Loucy (cell line): ENCODE measurements at regions not wholly inside any gene's neighbourhood (a gene's known extent, or its start where the extent isn't known, plus 50 kb on each side); places are given as distances from the start of the nearest gene placed in this dataset.

Experiments
- H2AFZ ChIP-seq: fragments of 200-600 bp; sonication (generic); 2 replicates; pipeline ENCODE4 v1.6.0; 2016; ENCODE audit warnings: antibody characterized with exemption, mild to moderate bottlenecking, low read length, moderate library complexity
- H3F3A ChIP-seq: fragments of 200-600 bp; 2 replicates; pipeline ENCODE4 v1.6.0; 2016; ENCODE audit warnings: antibody characterized with exemption, low read depth, mild to moderate bottlenecking
- H3K27me3 ChIP-seq: fragments of 200-600 bp; sonication (generic); 2 replicates; pipeline ENCODE4 v1.6.1; 2014; ENCODE audit warnings: low read length, mild to moderate bottlenecking; ENCODE audit not compliant: insufficient read depth, poor library complexity, severe bottlenecking
- H3K36me3 ChIP-seq: fragments of 200-600 bp; sonication (generic); 2 replicates; pipeline ENCODE4 v1.6.1; 2016; ENCODE audit warnings: low read length; ENCODE audit not compliant: insufficient read depth
- H3K4me1 ChIP-seq: fragments of 200-600 bp; sonication (generic); 2 replicates; pipeline ENCODE4 v1.5.1; 2014; ENCODE audit warnings: low read length, mild to moderate bottlenecking; ENCODE audit not compliant: insufficient read depth, poor library complexity, severe bottlenecking
- H3K4me2 ChIP-seq: fragments of 200-600 bp; sonication (generic); 2 replicates; pipeline ENCODE4 v1.6.0; 2014; ENCODE audit warnings: antibody characterized with exemption, low read length, low read depth, mild to moderate bottlenecking; ENCODE audit not compliant: poor library complexity, severe bottlenecking
- H3K4me3 ChIP-seq: fragments of 200-600 bp; sonication (generic); 2 replicates; pipeline ENCODE4 v1.5.1; 2014; ENCODE audit warnings: low read length, mild to moderate bottlenecking, mixed read lengths; ENCODE audit not compliant: poor library complexity, severe bottlenecking
- H3K79me2 ChIP-seq: fragments of 200-600 bp; sonication (generic); 2 replicates; pipeline ENCODE4 v1.6.1; 2014; ENCODE audit warnings: low read length; ENCODE audit not compliant: insufficient read depth
- H3K9ac ChIP-seq: fragments of 200-600 bp; sonication (generic); 2 replicates; pipeline ENCODE4 v1.6.0; 2014; ENCODE audit warnings: mild to moderate bottlenecking, low read depth, low read length, moderate library complexity; ENCODE audit not compliant: poor library complexity, severe bottlenecking
- H3K9me2 ChIP-seq: fragments of 200-600 bp; sonication (generic); replicated peaks from 2 replicates; pipeline ENCODE4 v1.6.1; 2016; ENCODE audit warnings: low read depth, low read length, mixed read lengths
- H3K9me3 ChIP-seq: fragments of 200-600 bp; sonication (generic); 2 replicates; pipeline ENCODE4 v1.6.1; 2014; ENCODE audit warnings: mild to moderate bottlenecking, antibody characterized with exemption, low read length, low read depth; ENCODE audit not compliant: insufficient read depth
- H4K20me1 ChIP-seq: fragments of 200-600 bp; sonication (generic); 2 replicates; pipeline ENCODE4 v1.6.0; 2014; ENCODE audit warnings: antibody characterized with exemption, low read length, mild to moderate bottlenecking; ENCODE audit not compliant: insufficient read depth, poor library complexity, severe bottlenecking
- EZH2phosphoT487 ChIP-seq: fragments of 200-600 bp; IDR thresholded peaks from 2 replicates; pipeline ENCODE4 v1.6.1; 2018; ENCODE audit warnings: antibody characterized with exemption, mild to moderate bottlenecking, moderate library complexity, borderline replicate concordance
- TF ChIP-seq, protein P1 (sequence below): fragments of 200-600 bp; sonication (generic); conservative IDR thresholded peaks from 2 replicates; pipeline ENCODE4 v1.5.1; 2014; ENCODE audit warnings: mild to moderate bottlenecking, antibody characterized with exemption, low read length

DNA sequence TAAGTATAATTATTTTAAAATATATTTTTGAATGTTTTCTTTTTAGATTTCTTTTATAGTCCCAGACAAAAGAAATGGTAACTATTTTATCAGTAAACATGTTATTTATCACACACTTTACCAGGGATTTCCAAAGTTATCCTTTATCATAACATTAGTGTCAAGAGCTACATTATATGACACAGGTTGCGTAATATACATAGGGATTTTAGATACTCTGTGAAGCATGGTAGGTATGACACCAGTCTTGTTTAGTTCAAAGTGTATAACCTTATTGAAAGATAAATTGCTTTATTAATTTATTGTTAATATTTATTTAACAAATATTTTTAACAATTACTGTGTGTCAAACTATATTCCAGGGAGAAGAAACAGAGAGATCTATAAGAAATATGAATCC, 163.3 kb upstream of the PABPC4L start:
- Histone ChIP-seq H3K4me3 (no peak overlapping the region), H3K9me3 (no peaks in the 10 kb centered on the region), H3K36me3 (no peaks in the 10 kb centered on the region), H3F3A (no peaks in the 10 kb centered on the region), H2AFZ (no peak overlapping the region), H3K9ac (no peak overlapping the region), H3K9me2 (no peaks in the 10 kb centered on the region), H3K27me3 (no peaks in the 10 kb centered on the region), H3K4me2 (no peak overlapping the region), H3K79me2 (no peaks in the 10 kb centered on the region), H4K20me1 (no peaks in the 10 kb centered on the region), H3K4me1 (no peaks in the 10 kb centered on the region)
- TF ChIP-seq EZH2phosphoT487 = no peak
- TF ChIP-seq, protein P1, sequence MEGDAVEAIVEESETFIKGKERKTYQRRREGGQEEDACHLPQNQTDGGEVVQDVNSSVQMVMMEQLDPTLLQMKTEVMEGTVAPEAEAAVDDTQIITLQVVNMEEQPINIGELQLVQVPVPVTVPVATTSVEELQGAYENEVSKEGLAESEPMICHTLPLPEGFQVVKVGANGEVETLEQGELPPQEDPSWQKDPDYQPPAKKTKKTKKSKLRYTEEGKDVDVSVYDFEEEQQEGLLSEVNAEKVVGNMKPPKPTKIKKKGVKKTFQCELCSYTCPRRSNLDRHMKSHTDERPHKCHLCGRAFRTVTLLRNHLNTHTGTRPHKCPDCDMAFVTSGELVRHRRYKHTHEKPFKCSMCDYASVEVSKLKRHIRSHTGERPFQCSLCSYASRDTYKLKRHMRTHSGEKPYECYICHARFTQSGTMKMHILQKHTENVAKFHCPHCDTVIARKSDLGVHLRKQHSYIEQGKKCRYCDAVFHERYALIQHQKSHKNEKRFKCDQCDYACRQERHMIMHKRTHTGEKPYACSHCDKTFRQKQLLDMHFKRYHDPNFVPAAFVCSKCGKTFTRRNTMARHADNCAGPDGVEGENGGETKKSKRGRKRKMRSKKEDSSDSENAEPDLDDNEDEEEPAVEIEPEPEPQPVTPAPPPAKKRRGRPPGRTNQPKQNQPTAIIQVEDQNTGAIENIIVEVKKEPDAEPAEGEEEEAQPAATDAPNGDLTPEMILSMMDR = no peak

DNA sequence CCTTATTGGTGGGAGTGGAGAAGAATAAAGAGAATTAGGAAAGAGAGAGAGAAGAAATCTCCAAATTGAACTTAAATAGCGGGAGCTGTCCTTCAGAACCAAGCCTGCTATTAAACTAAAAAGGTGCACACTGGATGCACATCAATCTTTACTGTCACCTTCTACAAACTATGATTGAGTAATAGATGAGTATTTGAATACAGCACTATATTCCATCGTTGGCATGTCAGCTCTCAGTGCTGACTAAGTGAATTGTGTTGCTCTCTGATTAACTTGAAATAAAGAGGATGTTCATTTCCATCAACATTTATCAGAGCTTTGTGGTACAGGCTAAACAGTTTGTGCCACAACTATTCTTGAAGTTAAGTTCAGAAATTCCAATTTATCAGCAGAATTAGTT, 143.7 kb upstream of the PABPC4L start:
- no peaks in the 10 kb centered on the region for H3K9me2 ChIP-seq
- no peaks in the 10 kb centered on the region for H3K27me3 ChIP-seq
- no peaks in the 10 kb centered on the region for H3K9me3 ChIP-seq
- no peak overlapping the region for H2AFZ ChIP-seq
- no peak for TF ChIP-seq EZH2phosphoT487
- TF ChIP-seq, protein P1 = no peak
- H4K20me1 ChIP-seq = no peaks in the 10 kb centered on the region
- no peaks in the 10 kb centered on the region for H3F3A ChIP-seq
- no peak overlapping the region for H3K4me3 ChIP-seq
- H3K4me2 ChIP-seq = no peak overlapping the region
- H3K79me2 ChIP-seq = no peaks in the 10 kb centered on the region
- H3K4me1 ChIP-seq = no peaks in the 10 kb centered on the region
- H3K9ac ChIP-seq = no peak overlapping the region
- no peaks in the 10 kb centered on the region for H3K36me3 ChIP-seq

DNA sequence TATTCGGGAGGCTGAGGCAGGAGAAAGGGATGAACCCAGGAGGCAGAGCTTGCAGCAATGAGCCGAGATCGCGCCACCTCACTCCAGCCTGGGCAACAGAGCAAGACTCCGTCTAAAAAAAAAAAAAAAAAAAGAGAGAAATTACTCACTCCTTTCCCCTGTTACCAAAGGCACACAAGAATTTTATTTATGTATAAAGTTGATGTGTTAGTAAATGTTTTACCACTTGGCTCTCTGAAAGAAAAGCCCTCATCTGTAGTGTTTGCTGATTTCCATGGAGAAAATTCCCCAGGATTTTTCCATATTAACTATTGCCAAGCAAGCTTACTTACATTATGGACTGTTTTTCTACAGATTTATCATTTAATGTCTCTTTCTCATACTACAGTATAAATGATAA, 142.1 kb upstream of the PABPC4L start:
- H3K79me2 ChIP-seq = no peaks in the 10 kb centered on the region
- no peak overlapping the region for H3K9ac ChIP-seq
- H3K4me1 ChIP-seq = no peaks in the 10 kb centered on the region
- H4K20me1 ChIP-seq = no peaks in the 10 kb centered on the region
- H3K27me3 ChIP-seq = no peaks in the 10 kb centered on the region
- H3K9me2 ChIP-seq = no peaks in the 10 kb centered on the region
- no peak overlapping the region for H3K4me2 ChIP-seq
- H3K4me3 ChIP-seq = no peak overlapping the region
- no peaks in the 10 kb centered on the region for H3F3A ChIP-seq
- no peaks in the 10 kb centered on the region for H3K36me3 ChIP-seq
- TF ChIP-seq, protein P1 = no peak
- TF ChIP-seq EZH2phosphoT487 = no peak
- H3K9me3 ChIP-seq = no peaks in the 10 kb centered on the region
- no peak overlapping the region for H2AFZ ChIP-seq
